ENCODE measurements at regions not wholly inside any gene's neighbourhood (a gene's known extent, or its start where the extent isn't known, plus 50 kb on each side); places are given as distances from the start of the nearest gene placed in this dataset.
A peak's percentile ranks its signal among the peaks of the same experiment; 100 is the strongest.

DNA sequence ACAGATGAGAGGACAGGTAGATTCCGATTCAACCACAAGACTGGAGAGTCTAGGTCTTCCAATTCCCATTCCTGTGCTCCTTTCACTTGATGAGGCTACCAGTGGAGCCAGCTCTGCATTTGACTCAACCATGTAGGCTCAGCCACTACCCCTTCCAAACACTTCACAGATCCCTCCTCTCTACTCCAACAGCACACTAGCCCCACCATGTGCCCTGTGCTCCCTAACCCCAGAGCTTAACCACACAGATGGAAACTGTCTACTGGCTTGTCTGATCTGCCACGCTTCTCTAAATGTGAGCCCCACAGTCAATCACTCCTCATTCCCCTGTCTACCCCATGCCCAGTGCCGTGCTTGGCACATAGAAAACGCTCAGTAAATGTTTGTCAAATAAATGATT lies 508.2 kb downstream of the CDK5RAP2 start:
- ChIA-PET POLR2A (no interaction called here), CTCF (interaction anchor here (0.6 to 1.3 kb wide), 3 partner anchors 29 to 221 kb away, joined by 3 to 4 read pairs (median 3); no protein-coding TSS in a partner anchor)
- Mint-ChIP-seq H3K27me3 (ENCODE audit: insufficient read depth, unreplicated experiment) (peaks cover 12% of the 10 kb centered on the region), H3K4me1 (ENCODE audit: insufficient read depth, unreplicated experiment) (peaks cover 3% of the 10 kb centered on the region), H3K36me3 (ENCODE audit: insufficient read depth, unreplicated experiment) (no peaks in the 10 kb centered on the region), H3K27ac (ENCODE audit: low read depth, unreplicated experiment) (peak overlapping the region; percentile 3), H3K4me3 (ENCODE audit: unreplicated experiment) (no peak overlapping the region), H3K9me3 (ENCODE audit: unreplicated experiment) (no peaks in the 10 kb centered on the region)
- TF ChIP-seq, protein P1, sequence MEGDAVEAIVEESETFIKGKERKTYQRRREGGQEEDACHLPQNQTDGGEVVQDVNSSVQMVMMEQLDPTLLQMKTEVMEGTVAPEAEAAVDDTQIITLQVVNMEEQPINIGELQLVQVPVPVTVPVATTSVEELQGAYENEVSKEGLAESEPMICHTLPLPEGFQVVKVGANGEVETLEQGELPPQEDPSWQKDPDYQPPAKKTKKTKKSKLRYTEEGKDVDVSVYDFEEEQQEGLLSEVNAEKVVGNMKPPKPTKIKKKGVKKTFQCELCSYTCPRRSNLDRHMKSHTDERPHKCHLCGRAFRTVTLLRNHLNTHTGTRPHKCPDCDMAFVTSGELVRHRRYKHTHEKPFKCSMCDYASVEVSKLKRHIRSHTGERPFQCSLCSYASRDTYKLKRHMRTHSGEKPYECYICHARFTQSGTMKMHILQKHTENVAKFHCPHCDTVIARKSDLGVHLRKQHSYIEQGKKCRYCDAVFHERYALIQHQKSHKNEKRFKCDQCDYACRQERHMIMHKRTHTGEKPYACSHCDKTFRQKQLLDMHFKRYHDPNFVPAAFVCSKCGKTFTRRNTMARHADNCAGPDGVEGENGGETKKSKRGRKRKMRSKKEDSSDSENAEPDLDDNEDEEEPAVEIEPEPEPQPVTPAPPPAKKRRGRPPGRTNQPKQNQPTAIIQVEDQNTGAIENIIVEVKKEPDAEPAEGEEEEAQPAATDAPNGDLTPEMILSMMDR (IDR thresholded peaks at IDR 0.05; ENCODE audit: unreplicated experiment), result no peak
- DNase-seq (ENCODE audit: unreplicated experiment), result no peak
- no TSS peak for BruUV-seq (replicated peaks)
- intact Hi-C loops (cut with micrococcal nuclease), result no loop called here

DNA sequence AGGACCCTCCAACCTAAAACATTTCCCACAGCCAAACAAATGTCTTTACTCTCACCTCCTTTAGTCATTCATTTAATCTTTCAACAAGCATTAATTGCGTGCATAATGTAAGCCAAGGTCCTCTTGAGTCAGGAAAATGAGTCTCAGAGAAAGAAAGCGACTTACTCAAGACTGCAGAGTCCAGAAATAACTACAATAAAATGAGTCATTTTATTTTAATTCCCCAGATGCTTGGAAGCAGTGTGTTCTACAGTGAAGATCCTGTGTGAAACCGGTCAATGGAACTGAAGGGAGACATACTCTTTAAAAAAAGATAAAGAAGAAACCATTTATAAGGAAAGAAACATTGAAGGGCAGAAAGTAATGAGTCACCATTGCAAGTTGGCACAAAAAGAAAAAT lies 513.7 kb downstream of the CDK5RAP2 start:
- DNase-seq (ENCODE audit: unreplicated experiment), result peak; percentile 46
- Mint-ChIP-seq H3K4me3 (ENCODE audit: unreplicated experiment) (no peak overlapping the region), H3K9me3 (ENCODE audit: unreplicated experiment) (no peaks in the 10 kb centered on the region), H3K27me3 (ENCODE audit: insufficient read depth, unreplicated experiment) (peaks cover under 1% of the 10 kb centered on the region), H3K4me1 (ENCODE audit: insufficient read depth, unreplicated experiment) (peaks cover 12% of the 10 kb centered on the region), H3K27ac (ENCODE audit: low read depth, unreplicated experiment) (no peak overlapping the region), H3K36me3 (ENCODE audit: insufficient read depth, unreplicated experiment) (no peaks in the 10 kb centered on the region)
- TF ChIP-seq, protein P1 (IDR thresholded peaks at IDR 0.05; ENCODE audit: unreplicated experiment), result no peak
- intact Hi-C loops (cut with micrococcal nuclease), result no loop called here
- BruUV-seq (replicated peaks), result no TSS peak
- ChIA-PET CTCF (no interaction called here), POLR2A (no interaction called here)

DNA sequence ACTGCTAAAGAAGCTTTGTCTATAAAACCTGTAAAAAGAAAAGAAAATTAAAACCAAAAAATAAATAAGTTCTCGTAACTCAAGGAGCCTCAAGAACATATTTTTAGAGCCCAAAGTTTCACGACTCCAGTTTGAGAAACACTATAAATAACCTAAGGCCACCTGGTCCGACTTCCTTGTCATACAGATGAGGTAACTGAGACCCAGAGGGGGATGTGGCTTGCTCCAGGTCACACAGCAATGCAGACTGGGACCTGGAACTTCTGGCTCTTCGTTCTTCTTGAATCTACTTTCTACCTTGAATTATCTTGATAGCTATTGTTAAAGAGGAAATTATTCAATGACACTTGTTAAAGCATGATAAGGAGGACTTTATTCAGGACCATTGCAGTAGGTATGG lies 514.8 kb downstream of the CDK5RAP2 start:
- H3K27me3 Mint-ChIP-seq (ENCODE audit: insufficient read depth, unreplicated experiment), result no peaks in the 10 kb centered on the region
- TF ChIP-seq, protein P1 (IDR thresholded peaks at IDR 0.05; ENCODE audit: unreplicated experiment), result no peak
- ChIA-PET POLR2A (no interaction called here), CTCF (no interaction called here)
- no TSS peak for BruUV-seq (replicated peaks)
- H3K4me1 Mint-ChIP-seq (ENCODE audit: insufficient read depth, unreplicated experiment), result peaks cover 12% of the 10 kb centered on the region
- intact Hi-C loops (cut with micrococcal nuclease), result no loop called here
- no peak overlapping the region for H3K4me3 Mint-ChIP-seq (ENCODE audit: unreplicated experiment)
- H3K27ac Mint-ChIP-seq (ENCODE audit: low read depth, unreplicated experiment), result no peak overlapping the region
- no peaks in the 10 kb centered on the region for H3K36me3 Mint-ChIP-seq (ENCODE audit: insufficient read depth, unreplicated experiment)
- DNase-seq (ENCODE audit: unreplicated experiment), result no peak
- no peaks in the 10 kb centered on the region for H3K9me3 Mint-ChIP-seq (ENCODE audit: unreplicated experiment)

DNA sequence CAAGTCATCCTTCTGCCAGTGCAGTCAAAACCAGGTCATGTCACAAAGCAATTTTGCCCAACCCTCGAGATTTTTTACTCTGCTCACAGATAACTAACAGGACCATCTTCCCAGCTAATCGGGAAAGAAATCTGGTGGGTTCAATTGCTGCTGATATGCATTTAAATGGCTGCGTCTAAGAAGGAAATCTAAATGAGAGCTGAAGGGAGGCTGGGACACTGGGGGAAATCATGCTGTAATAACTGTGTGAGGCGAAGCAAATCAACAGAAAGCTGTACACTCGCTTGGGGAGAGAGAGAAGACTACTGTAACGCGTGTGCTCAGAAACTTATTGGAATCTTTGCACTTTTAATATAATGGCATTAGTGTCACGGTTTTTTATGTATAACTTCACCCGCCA lies 535.0 kb downstream of the CDK5RAP2 start:
- intact Hi-C loops (cut with micrococcal nuclease), result no loop called here
- Mint-ChIP-seq H3K4me1 (ENCODE audit: insufficient read depth, unreplicated experiment) (peaks cover 8% of the 10 kb centered on the region), H3K27me3 (ENCODE audit: insufficient read depth, unreplicated experiment) (peaks cover 10% of the 10 kb centered on the region), H3K9me3 (ENCODE audit: unreplicated experiment) (peaks cover 7% of the 10 kb centered on the region), H3K27ac (ENCODE audit: low read depth, unreplicated experiment) (no peak overlapping the region), H3K4me3 (ENCODE audit: unreplicated experiment) (no peak overlapping the region), H3K36me3 (ENCODE audit: insufficient read depth, unreplicated experiment) (no peaks in the 10 kb centered on the region)
- ChIA-PET CTCF (no interaction called here), POLR2A (no interaction called here)
- BruUV-seq (replicated peaks), result no TSS peak
- DNase-seq (ENCODE audit: unreplicated experiment), result no peak
- TF ChIP-seq, protein P1 (IDR thresholded peaks at IDR 0.05; ENCODE audit: unreplicated experiment), result no peak

Measured in MCF 10A (cell line).